ENCODE measurements at regions not wholly inside any gene's neighbourhood (a gene's known extent, or its start where the extent isn't known, plus 50 kb on each side); places are given as distances from the start of the nearest gene placed in this dataset.

- Histone ChIP-seq H3K4me2 (ENCODE audit: insufficient read depth, low read length) (no peak overlapping the region), H3K79me2 (ENCODE audit: insufficient read depth, low read length) (no peaks in the 10 kb centered on the region), H3K4me3 (ENCODE audit: insufficient read depth, low read length) (no peak overlapping the region), H3K27me3 (ENCODE audit: insufficient read depth, low read length) (peaks cover 45% of the 10 kb centered on the region), H3K4me1 (ENCODE audit: insufficient read depth, low read length) (peaks cover 2% of the 10 kb centered on the region), H3K9me3 (ENCODE audit: low read depth, low read length) (peaks cover 3% of the 10 kb centered on the region), H4K20me1 (ENCODE audit: insufficient read depth, low read length) (no peaks in the 10 kb centered on the region), H3K27ac (ENCODE audit: low read depth, low read length) (no peak overlapping the region), H3K36me3 (ENCODE audit: insufficient read depth, low read length) (no peaks in the 10 kb centered on the region), H2AFZ (ENCODE audit: low read length) (no peak overlapping the region)
- TF ChIP-seq CTCF (IDR thresholded peaks at IDR 0.05; ENCODE audit: extremely low read depth, low read depth, low read length): no peak
- DNase-seq (ENCODE audit: insufficient read length, low spot score, missing footprints): no peak
Measured at GRCh38 chr10:69703766-69704630, 74.0 kb downstream of the FAM241B start.

- no peak for TF ChIP-seq CTCF (IDR thresholded peaks at IDR 0.05; ENCODE audit: extremely low read depth, low read depth, low read length)
- Histone ChIP-seq H4K20me1 (ENCODE audit: insufficient read depth, low read length) (no peaks in the 10 kb centered on the region), H3K79me2 (ENCODE audit: insufficient read depth, low read length) (no peaks in the 10 kb centered on the region), H3K4me1 (ENCODE audit: insufficient read depth, low read length) (no peaks in the 10 kb centered on the region), H2AFZ (ENCODE audit: low read length) (no peak overlapping the region), H3K27me3 (ENCODE audit: insufficient read depth, low read length) (peaks cover 51% of the 10 kb centered on the region), H3K27ac (ENCODE audit: low read depth, low read length) (no peak overlapping the region), H3K36me3 (ENCODE audit: insufficient read depth, low read length) (no peaks in the 10 kb centered on the region), H3K4me2 (ENCODE audit: insufficient read depth, low read length) (no peak overlapping the region), H3K4me3 (ENCODE audit: insufficient read depth, low read length) (no peak overlapping the region), H3K9me3 (ENCODE audit: low read depth, low read length) (peaks cover 1% of the 10 kb centered on the region)
- no peak for DNase-seq (ENCODE audit: insufficient read length, low spot score, missing footprints)
Measured at GRCh38 chr10:69709366-69709941, 79.4 kb downstream of the FAM241B start.

- Histone ChIP-seq H3K27me3 (ENCODE audit: insufficient read depth, low read length) (peaks cover 48% of the 10 kb centered on the region), H3K27ac (ENCODE audit: low read depth, low read length) (no peak overlapping the region)
- TF ChIP-seq CTCF (IDR thresholded peaks at IDR 0.05; ENCODE audit: extremely low read depth, low read depth, low read length): no peak
Measured at GRCh38 chr10:69710008-69710888, 80.2 kb downstream of the FAM241B start.

More at GRCh38 chr10:69710008-69710888, 80.2 kb downstream of the FAM241B start:
- Histone ChIP-seq H2AFZ (ENCODE audit: low read length) (no peak overlapping the region), H3K36me3 (ENCODE audit: insufficient read depth, low read length) (no peaks in the 10 kb centered on the region), H3K79me2 (ENCODE audit: insufficient read depth, low read length) (no peaks in the 10 kb centered on the region), H4K20me1 (ENCODE audit: insufficient read depth, low read length) (no peaks in the 10 kb centered on the region), H3K9me3 (ENCODE audit: low read depth, low read length) (no peaks in the 10 kb centered on the region), H3K4me3 (ENCODE audit: insufficient read depth, low read length) (no peak overlapping the region), H3K4me2 (ENCODE audit: insufficient read depth, low read length) (no peak overlapping the region), H3K4me1 (ENCODE audit: insufficient read depth, low read length) (peaks cover 2% of the 10 kb centered on the region)
- no peak for DNase-seq (ENCODE audit: insufficient read length, low spot score, missing footprints)
